ENCODE measurements at regions not wholly inside any gene's neighbourhood (a gene's known extent, or its start where the extent isn't known, plus 50 kb on each side); places are given as distances from the start of the nearest gene placed in this dataset.

GRCh38 chr18:24894880-24895279 is 434.4 kb downstream of the HRH4 start (continued):
- TF ChIP-seq CHD7 (IDR thresholded peaks at IDR 0.05; ENCODE audit: insufficient replicate concordance, low read length) (no peak), TEAD4 (IDR thresholded peaks at IDR 0.05; ENCODE audit: low read depth, low read length) (no peak), GABPA (IDR thresholded peaks at IDR 0.05; ENCODE audit: borderline replicate concordance, insufficient read depth, low read length) (no peak), POLR2AphosphoS5 (IDR thresholded peaks at IDR 0.05; ENCODE audit: low read depth, low read length) (no peak), SRF (IDR thresholded peaks at IDR 0.05; ENCODE audit: low read depth, low read length) (no peak), POU5F1 (IDR thresholded peaks at IDR 0.05; ENCODE audit: low read depth, low read length) (no peak)
